Stimulated activated CD8-positive, alpha-beta memory T cell treated with anti-CD3 and anti-CD28 coated beads, Interleukin-7, amount 100 ng/mL, for 24 hours (primary cell): ENCODE measurements at regions not wholly inside any gene's neighbourhood (a gene's known extent, or its start where the extent isn't known, plus 50 kb on each side); places are given as distances from the start of the nearest gene placed in this dataset.
"Not testable (repeated sequence)": the region's sequence is repeated elsewhere in the genome, so short reads cannot be mapped to it uniquely, and the experiment has no call there.

ENCODE experiments used
- DNase-seq: peaks from one replicate; pipeline ENCODE4 v3.0.0-alpha.2; 2020; ENCODE audit warnings: low read depth

GRCh38 chr21:5103880-5104561 is 5417.4 kb upstream of the TPTE start:
- DNase-seq = peak; percentile 14

- DNase-seq = not testable (repeated sequence)
These were observed 5416.8 kb upstream of the TPTE start for GRCh38 chr21:5104562-5104928.

GRCh38 chr21:5105939-5106708 is 5415.3 kb upstream of the TPTE start:
- DNase-seq = peak; percentile 13

GRCh38 chr21:5106767-5107464 is 5414.5 kb upstream of the TPTE start:
- not testable (repeated sequence) for DNase-seq

GRCh38 chr21:5107637-5108036 is 5413.7 kb upstream of the TPTE start:
- DNase-seq = not testable (repeated sequence)

GRCh38 chr21:5108048-5108775 is 5413.2 kb upstream of the TPTE start:
- not testable (repeated sequence) for DNase-seq

GRCh38 chr21:5111197-5111596 is 5410.2 kb upstream of the TPTE start:
- DNase-seq = not testable (repeated sequence)

GRCh38 chr21:5113092-5113491 is 5408.3 kb upstream of the TPTE start:
- DNase-seq = not testable (repeated sequence)

- not testable (repeated sequence) for DNase-seq
These were observed 5406.9 kb upstream of the TPTE start for GRCh38 chr21:5114468-5114867.

- not testable (repeated sequence) for DNase-seq
These were observed 5406.3 kb upstream of the TPTE start for GRCh38 chr21:5114893-5115645.

GRCh38 chr21:5115646-5116343 is 5405.6 kb upstream of the TPTE start:
- not testable (repeated sequence) for DNase-seq

GRCh38 chr21:5116344-5117123 is 5404.8 kb upstream of the TPTE start:
- not testable (repeated sequence) for DNase-seq

- DNase-seq = not testable (repeated sequence)
These were observed 5404.2 kb upstream of the TPTE start for GRCh38 chr21:5117135-5117534.

- not testable (repeated sequence) for DNase-seq
These were observed 5403.6 kb upstream of the TPTE start for GRCh38 chr21:5117666-5118295.

GRCh38 chr21:5118296-5118679 is 5403.1 kb upstream of the TPTE start:
- DNase-seq = peak; percentile 12

GRCh38 chr21:5119179-5119578 is 5402.2 kb upstream of the TPTE start:
- DNase-seq = not testable (repeated sequence)

- not testable (repeated sequence) for DNase-seq
These were observed 5400.0 kb upstream of the TPTE start for GRCh38 chr21:5121399-5121798.

- not testable (repeated sequence) for DNase-seq
These were observed 5399.5 kb upstream of the TPTE start for GRCh38 chr21:5121849-5122248.

GRCh38 chr21:5123655-5124054 is 5397.7 kb upstream of the TPTE start:
- DNase-seq = peak; percentile 34
